GM23338 (cell line): ENCODE measurements at regions not wholly inside any gene's neighbourhood (a gene's known extent, or its start where the extent isn't known, plus 50 kb on each side); places are given as distances from the start of the nearest gene placed in this dataset.

Source experiments
- EZH2 ChIP-seq: fragments of 200-600 bp; sonication (generic); IDR thresholded peaks from one replicate; pipeline ENCODE4 v1.8.0; 2017; ENCODE audit warnings: antibody characterized with exemption, mild to moderate bottlenecking, low read depth; ENCODE audit not compliant: unreplicated experiment
- POLR2AphosphoS5 ChIP-seq: IDR thresholded peaks from 2 replicates; pipeline ENCODE4 v1.6.1; 2016; ENCODE audit warnings: antibody characterized with exemption, low read depth
- TF ChIP-seq, protein P1 (sequence below), 2 experiments: fragments of 200-600 bp in 1 of 2; sonication (generic) in 1 of 2; conservative IDR thresholded peaks; 2 replicates each; pipeline versions ENCODE4 v1.5.1 to v1.6.1; 2016 to 2017; ENCODE audit warnings: antibody characterized with exemption in 2 of 2, low read depth in 2 of 2, mild to moderate bottlenecking in 2 of 2, moderate library complexity in 1 of 2
- TF ChIP-seq, protein P2 (sequence below): IDR thresholded peaks from one replicate; pipeline ENCODE4 v1.6.1; 2018; ENCODE audit warnings: antibody characterized with exemption; ENCODE audit not compliant: unreplicated experiment

DNA sequence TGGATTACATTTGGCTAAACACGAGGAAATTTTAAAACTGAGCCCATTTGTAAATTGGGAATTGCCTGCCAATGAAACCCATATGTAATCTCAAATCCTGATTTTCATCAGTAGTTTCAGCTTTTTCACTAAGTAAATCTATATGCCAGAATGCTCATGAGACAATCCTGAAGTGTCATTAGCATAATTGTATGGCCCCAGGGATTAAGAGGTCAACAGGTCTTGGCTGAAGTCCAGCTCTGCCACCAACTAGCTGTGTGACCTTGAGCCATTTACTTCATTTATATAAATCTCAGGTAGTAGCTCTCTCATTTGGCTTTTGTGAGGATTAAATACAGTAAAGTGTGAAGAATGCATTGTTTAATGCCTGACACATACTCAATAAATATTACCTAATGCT, 320.5 kb upstream of the EMCN start:
- TF ChIP-seq, protein P1, sequence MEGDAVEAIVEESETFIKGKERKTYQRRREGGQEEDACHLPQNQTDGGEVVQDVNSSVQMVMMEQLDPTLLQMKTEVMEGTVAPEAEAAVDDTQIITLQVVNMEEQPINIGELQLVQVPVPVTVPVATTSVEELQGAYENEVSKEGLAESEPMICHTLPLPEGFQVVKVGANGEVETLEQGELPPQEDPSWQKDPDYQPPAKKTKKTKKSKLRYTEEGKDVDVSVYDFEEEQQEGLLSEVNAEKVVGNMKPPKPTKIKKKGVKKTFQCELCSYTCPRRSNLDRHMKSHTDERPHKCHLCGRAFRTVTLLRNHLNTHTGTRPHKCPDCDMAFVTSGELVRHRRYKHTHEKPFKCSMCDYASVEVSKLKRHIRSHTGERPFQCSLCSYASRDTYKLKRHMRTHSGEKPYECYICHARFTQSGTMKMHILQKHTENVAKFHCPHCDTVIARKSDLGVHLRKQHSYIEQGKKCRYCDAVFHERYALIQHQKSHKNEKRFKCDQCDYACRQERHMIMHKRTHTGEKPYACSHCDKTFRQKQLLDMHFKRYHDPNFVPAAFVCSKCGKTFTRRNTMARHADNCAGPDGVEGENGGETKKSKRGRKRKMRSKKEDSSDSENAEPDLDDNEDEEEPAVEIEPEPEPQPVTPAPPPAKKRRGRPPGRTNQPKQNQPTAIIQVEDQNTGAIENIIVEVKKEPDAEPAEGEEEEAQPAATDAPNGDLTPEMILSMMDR (conservative IDR thresholded peaks at IDR 0.05; ENCODE audit: low read depth in 2 of 2) = no peak
- TF ChIP-seq POLR2AphosphoS5 (no peak), EZH2 (no peak)
- TF ChIP-seq, protein P2, sequence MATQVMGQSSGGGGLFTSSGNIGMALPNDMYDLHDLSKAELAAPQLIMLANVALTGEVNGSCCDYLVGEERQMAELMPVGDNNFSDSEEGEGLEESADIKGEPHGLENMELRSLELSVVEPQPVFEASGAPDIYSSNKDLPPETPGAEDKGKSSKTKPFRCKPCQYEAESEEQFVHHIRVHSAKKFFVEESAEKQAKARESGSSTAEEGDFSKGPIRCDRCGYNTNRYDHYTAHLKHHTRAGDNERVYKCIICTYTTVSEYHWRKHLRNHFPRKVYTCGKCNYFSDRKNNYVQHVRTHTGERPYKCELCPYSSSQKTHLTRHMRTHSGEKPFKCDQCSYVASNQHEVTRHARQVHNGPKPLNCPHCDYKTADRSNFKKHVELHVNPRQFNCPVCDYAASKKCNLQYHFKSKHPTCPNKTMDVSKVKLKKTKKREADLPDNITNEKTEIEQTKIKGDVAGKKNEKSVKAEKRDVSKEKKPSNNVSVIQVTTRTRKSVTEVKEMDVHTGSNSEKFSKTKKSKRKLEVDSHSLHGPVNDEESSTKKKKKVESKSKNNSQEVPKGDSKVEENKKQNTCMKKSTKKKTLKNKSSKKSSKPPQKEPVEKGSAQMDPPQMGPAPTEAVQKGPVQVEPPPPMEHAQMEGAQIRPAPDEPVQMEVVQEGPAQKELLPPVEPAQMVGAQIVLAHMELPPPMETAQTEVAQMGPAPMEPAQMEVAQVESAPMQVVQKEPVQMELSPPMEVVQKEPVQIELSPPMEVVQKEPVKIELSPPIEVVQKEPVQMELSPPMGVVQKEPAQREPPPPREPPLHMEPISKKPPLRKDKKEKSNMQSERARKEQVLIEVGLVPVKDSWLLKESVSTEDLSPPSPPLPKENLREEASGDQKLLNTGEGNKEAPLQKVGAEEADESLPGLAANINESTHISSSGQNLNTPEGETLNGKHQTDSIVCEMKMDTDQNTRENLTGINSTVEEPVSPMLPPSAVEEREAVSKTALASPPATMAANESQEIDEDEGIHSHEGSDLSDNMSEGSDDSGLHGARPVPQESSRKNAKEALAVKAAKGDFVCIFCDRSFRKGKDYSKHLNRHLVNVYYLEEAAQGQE = no peak
